HEK293T (cell line): ENCODE measurements at regions not wholly inside any gene's neighbourhood (a gene's known extent, or its start where the extent isn't known, plus 50 kb on each side); places are given as distances from the start of the nearest gene placed in this dataset.
"Not testable (repeated sequence)": the region's sequence is repeated elsewhere in the genome, so short reads cannot be mapped to it uniquely, and the experiment has no call there.

Source experiments
- CTCF ChIA-PET: fragments of 350-600 bp; formaldehyde crosslinking; extraction: SDS; loops from one replicate; lab custom pipeline; 2021; ENCODE audit warnings: antibody characterized with exemption, inconsistent platforms; lab: Yijun Ruan, JAX
- POLR2A ChIA-PET: fragments of 350-600 bp; formaldehyde crosslinking; extraction: SDS; loops from one replicate; lab custom pipeline; 2020; ENCODE audit warnings: antibody characterized with exemption, inconsistent platforms; lab: Yijun Ruan, JAX
- DNase-seq: peaks from one replicate; pipeline ENCODE4 v3.0.0; 2012; ENCODE audit warnings: mixed read lengths; ENCODE audit errors: extremely low spot score
- ARNT ChIP-seq: fragments of 450-650 bp; IDR thresholded peaks from 2 replicates; pipeline ENCODE4 v1.6.1; 2017; ENCODE audit warnings: mild to moderate bottlenecking
- BHLHE40 ChIP-seq: fragments of 450-650 bp; IDR thresholded peaks from 2 replicates; pipeline ENCODE4 v1.6.1; 2016; ENCODE audit warnings: mild to moderate bottlenecking, moderate library complexity, borderline replicate concordance
- CTBP1 ChIP-seq: fragments of 450-650 bp; IDR thresholded peaks from 2 replicates; pipeline ENCODE4 v1.6.1; 2016; ENCODE audit warnings: borderline replicate concordance
- ELF4 ChIP-seq: fragments of 450-650 bp; IDR thresholded peaks from 2 replicates; pipeline ENCODE4 v1.6.1; 2017; ENCODE audit warnings: antibody characterized with exemption
- FOXA1 ChIP-seq: fragments of 450-650 bp; IDR thresholded peaks from 2 replicates; pipeline ENCODE4 v1.6.1; 2016; ENCODE audit warnings: mild to moderate bottlenecking
- FOXK2 ChIP-seq: fragments of 450-650 bp; IDR thresholded peaks from 2 replicates; pipeline ENCODE4 v1.6.1; 2016; ENCODE audit warnings: mild to moderate bottlenecking
- FOXM1 ChIP-seq: fragments of 450-650 bp; IDR thresholded peaks from 2 replicates; pipeline ENCODE4 v1.6.1; 2017; ENCODE audit warnings: mild to moderate bottlenecking, borderline replicate concordance
- HDGF ChIP-seq: fragments of 450-650 bp; IDR thresholded peaks from 2 replicates; pipeline ENCODE4 v1.6.1; 2017; ENCODE audit warnings: antibody characterized with exemption, borderline replicate concordance
- L3MBTL2 ChIP-seq: fragments of 450-650 bp; conservative IDR thresholded peaks from 2 replicates; pipeline ENCODE4 v1.6.1; 2016; ENCODE audit warnings: mild to moderate bottlenecking
- LEF1 ChIP-seq: fragments of 450-650 bp; IDR thresholded peaks from 2 replicates; pipeline ENCODE4 v1.6.1; 2017; ENCODE audit warnings: mild to moderate bottlenecking, borderline replicate concordance
- NFRKB ChIP-seq: fragments of 450-650 bp; IDR thresholded peaks from 2 replicates; pipeline ENCODE4 v1.6.1; 2016; ENCODE audit warnings: mild to moderate bottlenecking, moderate library complexity
- SP1 ChIP-seq: fragments of 450-650 bp; IDR thresholded peaks from 2 replicates; pipeline ENCODE4 v1.6.1; 2017
- SUZ12 ChIP-seq: fragments of 450-650 bp; IDR thresholded peaks from 2 replicates; pipeline ENCODE4 v1.6.1; 2016; ENCODE audit warnings: mild to moderate bottlenecking
- TARDBP ChIP-seq: fragments of 450-650 bp; IDR thresholded peaks from 2 replicates; pipeline ENCODE4 v1.6.1; 2016
- ZNF384 ChIP-seq: fragments of 450-650 bp; IDR thresholded peaks from 2 replicates; pipeline ENCODE4 v1.6.1; 2016
- TF ChIP-seq, protein P1 (sequence below): fragments of 450-650 bp; IDR thresholded peaks from 2 replicates; pipeline ENCODE4 v1.6.1; 2016

- ChIA-PET CTCF (no interaction called here), POLR2A (no interaction called here)
- TF ChIP-seq NFRKB, result no peak
- TF ChIP-seq LEF1, result no peak
- no peak for TF ChIP-seq L3MBTL2
- TF ChIP-seq FOXM1, result no peak
- no peak for TF ChIP-seq FOXK2
- TF ChIP-seq ARNT, result no peak
- TF ChIP-seq ELF4, result no peak
- TF ChIP-seq SUZ12, result no peak
- TF ChIP-seq HDGF, result no peak
- TF ChIP-seq BHLHE40, result no peak
- DNase-seq, result no peak
These were observed 219.3 kb upstream of the TMEFF2 start for GRCh38 chr2:192413812-192414681.

DNA sequence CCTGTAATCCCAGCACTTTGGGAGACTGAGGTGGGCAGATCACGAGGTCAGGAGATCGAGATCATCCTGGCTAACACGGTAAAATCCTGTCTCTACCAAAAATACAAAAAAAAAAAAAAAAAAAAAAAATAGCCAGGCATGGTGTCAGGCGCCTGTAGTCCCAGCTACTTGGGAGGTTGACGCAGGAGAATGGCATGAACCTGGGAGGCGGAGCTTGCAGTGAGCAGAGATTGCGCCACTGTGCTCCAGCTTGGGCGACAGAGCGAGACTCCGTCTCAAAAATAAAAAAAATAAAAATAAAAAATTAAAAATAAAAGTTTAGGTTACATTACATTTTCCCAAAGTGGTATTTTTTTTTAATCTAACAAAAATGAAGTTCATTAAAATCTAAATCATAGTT, 218.1 kb upstream of the TMEFF2 start:
- DNase-seq, POLR2A ChIA-PET, CTCF ChIA-PET: not testable (repeated sequence)

- POLR2A ChIA-PET, result no interaction called here
- DNase-seq, result no peak
- no peak for TF ChIP-seq ZNF384
- TF ChIP-seq ARNT, result no peak
- no peak for TF ChIP-seq SP1
- no peak for TF ChIP-seq TARDBP
- TF ChIP-seq LEF1, result no peak
- TF ChIP-seq, protein P1, sequence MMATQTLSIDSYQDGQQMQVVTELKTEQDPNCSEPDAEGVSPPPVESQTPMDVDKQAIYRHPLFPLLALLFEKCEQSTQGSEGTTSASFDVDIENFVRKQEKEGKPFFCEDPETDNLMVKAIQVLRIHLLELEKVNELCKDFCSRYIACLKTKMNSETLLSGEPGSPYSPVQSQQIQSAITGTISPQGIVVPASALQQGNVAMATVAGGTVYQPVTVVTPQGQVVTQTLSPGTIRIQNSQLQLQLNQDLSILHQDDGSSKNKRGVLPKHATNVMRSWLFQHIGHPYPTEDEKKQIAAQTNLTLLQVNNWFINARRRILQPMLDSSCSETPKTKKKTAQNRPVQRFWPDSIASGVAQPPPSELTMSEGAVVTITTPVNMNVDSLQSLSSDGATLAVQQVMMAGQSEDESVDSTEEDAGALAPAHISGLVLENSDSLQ, result no peak
- no peak for TF ChIP-seq L3MBTL2
- TF ChIP-seq FOXK2, result no peak
- TF ChIP-seq NFRKB, result no peak
- no peak for TF ChIP-seq SUZ12
- no peak for TF ChIP-seq CTBP1
- TF ChIP-seq FOXA1, result no peak
- no peak for TF ChIP-seq FOXM1
- no peak for TF ChIP-seq HDGF
- TF ChIP-seq BHLHE40, result no peak
- no peak for TF ChIP-seq ELF4
- CTCF ChIA-PET, result no interaction called here
These were observed 217.7 kb upstream of the TMEFF2 start for GRCh38 chr2:192412394-192412793.

DNA sequence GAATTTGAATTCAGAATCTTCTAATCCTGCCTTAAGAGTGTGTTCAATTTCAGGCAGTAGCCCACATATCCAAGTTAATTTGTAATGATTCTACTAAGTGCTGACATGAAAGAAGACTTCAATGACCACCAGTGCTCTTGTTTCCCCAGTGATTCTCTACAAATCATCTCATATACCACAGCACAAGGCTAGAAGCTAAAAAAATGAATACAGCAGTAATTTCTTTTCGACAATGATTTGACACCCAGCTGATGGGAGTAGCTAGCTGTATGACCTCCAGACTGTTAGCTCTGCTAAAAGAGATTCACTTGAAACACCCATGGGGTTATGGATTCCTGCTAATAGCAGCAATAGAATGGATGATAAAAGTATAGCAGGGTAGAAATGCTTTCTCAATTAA, 217.0 kb upstream of the TMEFF2 start:
- ChIA-PET CTCF (no interaction called here), POLR2A (no interaction called here)
- no peak for TF ChIP-seq SP1
- TF ChIP-seq CTBP1, result no peak
- no peak for TF ChIP-seq LEF1
- no peak for TF ChIP-seq L3MBTL2
- TF ChIP-seq HDGF, result no peak
- TF ChIP-seq NFRKB, result no peak
- no peak for TF ChIP-seq ARNT
- TF ChIP-seq, protein P1, result no peak
- DNase-seq, result no peak

DNA sequence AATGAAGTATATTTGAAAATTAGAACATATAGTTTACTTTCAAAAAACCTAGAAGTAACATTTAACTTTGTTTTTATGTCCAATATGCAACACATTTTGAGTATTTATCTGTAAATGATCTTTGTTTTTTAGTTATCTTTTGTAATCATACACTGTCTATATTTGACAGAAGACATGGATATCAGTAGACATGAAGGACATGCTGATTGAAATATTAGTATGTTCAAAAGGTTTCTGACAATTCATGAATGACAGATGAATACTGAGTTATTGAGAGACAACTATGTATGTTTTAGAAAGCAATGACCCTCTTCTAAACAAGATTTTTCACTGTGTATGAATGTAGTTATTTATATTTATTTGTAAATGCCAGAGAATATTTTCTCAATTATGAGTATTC, 215.6 kb upstream of the TMEFF2 start:
- DNase-seq, result no peak
- no peak for TF ChIP-seq NFRKB
- TF ChIP-seq, protein P1, result no peak
- TF ChIP-seq ZNF384, result no peak
- no peak for TF ChIP-seq SUZ12
- TF ChIP-seq FOXK2, result no peak
- TF ChIP-seq CTBP1, result no peak
- no peak for TF ChIP-seq BHLHE40
- TF ChIP-seq ARNT, result no peak
- no peak for TF ChIP-seq SP1
- TF ChIP-seq LEF1, result no peak
- no peak for TF ChIP-seq FOXM1
- no peak for TF ChIP-seq TARDBP
- no peak for TF ChIP-seq FOXA1
- TF ChIP-seq L3MBTL2, result no peak
- no peak for TF ChIP-seq ELF4
- ChIA-PET CTCF (no interaction called here), POLR2A (no interaction called here)

DNA sequence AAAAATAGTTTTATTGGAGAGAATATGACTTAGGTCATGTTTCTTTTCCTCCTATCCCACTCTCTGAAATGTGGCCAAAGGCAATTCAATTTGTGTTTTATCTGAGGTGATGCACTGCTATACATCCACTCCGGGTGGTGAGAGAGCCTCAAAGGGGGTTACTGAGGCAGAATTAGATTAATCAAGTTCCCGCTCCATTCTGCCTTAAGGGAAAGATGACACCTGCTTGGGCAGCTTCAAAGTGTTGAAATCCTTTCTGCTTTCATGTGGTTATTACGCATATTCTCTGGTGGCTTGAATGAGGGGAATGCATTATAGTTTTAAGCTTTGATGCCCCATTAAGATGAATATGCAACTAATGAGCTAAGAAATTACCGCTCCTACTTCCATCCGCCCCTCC, 213.0 kb upstream of the TMEFF2 start:
- TF ChIP-seq SP1 (no peak), ZNF384 (no peak), L3MBTL2 (no peak), ARNT (no peak), NFRKB (no peak), HDGF (no peak), FOXA1 (no peak), SUZ12 (no peak), LEF1 (no peak), ELF4 (no peak), CTBP1 (no peak), TARDBP (no peak), BHLHE40 (no peak), FOXK2 (no peak), FOXM1 (no peak)
- TF ChIP-seq, protein P1, result no peak
- POLR2A ChIA-PET, result no interaction called here
- no peak for DNase-seq
- CTCF ChIA-PET, result no interaction called here
